Fibroblast of lung (primary cell): ENCODE measurements at regions not wholly inside any gene's neighbourhood (a gene's known extent, or its start where the extent isn't known, plus 50 kb on each side); places are given as distances from the start of the nearest gene placed in this dataset.

Source experiments
- CTCF ChIP-seq, 2 donors: IDR thresholded peaks in 1 of 2; conservative IDR thresholded peaks in 1 of 2; 1 replicate in 1 of 2; 2 replicates in 1 of 2; pipeline ENCODE4 v1.5.1; 2011 to 2012; ENCODE audit warnings: low read length in 2 of 2, control low read depth in 1 of 2, inconsistent platforms in 1 of 2, low read depth in 1 of 2, mild to moderate bottlenecking in 1 of 2
- EZH2 ChIP-seq: IDR thresholded peaks from 2 replicates; pipeline ENCODE4 v1.5.1; 2012; ENCODE audit warnings: low read length, control low read depth, mild to moderate bottlenecking; ENCODE audit errors: missing control alignments

DNA sequence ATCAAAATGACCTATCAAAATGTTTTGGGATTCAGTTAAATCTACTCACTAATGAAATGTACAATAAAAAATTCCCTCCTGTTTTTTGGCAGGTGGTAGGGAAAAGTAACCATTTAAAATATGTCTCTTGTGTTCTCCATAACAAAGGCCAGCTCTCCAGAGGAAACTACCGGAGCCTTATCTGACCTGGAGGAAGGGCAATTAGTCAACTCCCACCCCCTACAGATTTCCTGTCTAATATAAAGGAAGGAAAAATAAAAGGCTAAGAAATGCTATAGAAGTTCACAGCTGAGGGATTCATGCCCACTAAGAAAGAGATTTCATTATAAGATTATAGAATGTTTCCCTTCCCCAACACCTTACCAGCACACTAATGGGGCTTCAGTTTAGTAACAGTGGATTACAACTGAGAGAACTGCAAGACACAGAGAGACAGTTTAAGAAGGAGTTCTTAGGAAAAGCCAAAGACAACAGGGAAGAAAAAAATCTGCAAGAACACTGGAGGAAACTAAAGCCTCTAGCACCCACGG, 376.5 kb upstream of the KCNMB2 start:
- TF ChIP-seq EZH2 (no peak), CTCF (conservative IDR thresholded peaks at IDR 0.05 in 1 of 2, IDR thresholded peaks at IDR 0.05 in 1 of 2; ENCODE audit: low read depth in 1 of 2, low read length in 2 of 2) (no peak)
